ENCODE measurements at regions not wholly inside any gene's neighbourhood (a gene's known extent, or its start where the extent isn't known, plus 50 kb on each side); places are given as distances from the start of the nearest gene placed in this dataset.

DNA sequence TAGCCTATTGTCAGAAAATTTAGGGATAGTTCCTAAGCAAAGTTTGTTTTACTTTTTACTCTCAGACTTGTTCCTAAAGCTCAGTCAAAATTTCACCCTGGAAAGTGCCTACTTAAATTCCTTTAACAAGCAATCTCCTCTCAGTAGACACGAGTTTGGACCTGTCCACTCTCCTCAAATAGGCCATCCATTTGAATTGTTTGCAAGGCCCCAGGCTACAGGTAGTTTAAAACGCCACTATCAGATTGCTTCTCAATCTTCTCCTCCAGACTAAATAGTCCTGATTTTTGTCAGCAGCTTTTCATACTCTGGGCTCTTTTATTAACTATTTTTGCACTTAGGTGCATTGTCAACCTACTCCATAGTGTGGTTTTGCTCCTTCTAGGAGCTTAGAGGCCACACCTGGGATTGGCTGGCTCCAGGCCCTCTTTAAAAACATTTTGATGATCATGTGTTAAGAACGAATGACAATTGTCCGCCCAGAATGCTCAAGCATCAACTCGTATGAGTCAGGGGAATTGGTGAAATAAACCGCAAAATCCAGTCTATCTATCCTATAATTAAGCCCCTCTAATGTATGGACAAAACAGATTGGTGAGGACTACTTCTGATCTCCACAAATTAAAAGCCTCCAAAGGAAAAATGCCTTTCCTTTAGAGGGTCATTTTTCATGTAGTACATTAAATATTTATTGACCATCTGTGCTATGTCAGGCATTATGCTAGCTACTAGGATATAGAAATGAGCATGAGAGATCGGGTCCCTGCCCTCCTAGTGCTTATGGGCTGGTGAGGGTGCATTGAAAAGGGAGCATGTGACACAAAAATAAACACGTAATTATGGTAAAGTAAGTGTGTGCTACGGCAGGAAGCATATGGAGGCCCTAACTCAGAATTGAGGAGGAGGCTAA lies 333.8 kb upstream of the TNP1 start:
- DNase-seq (no peak), ATAC-seq (no peak)
- no peaks in the 10 kb centered on the region for H3K36me3 ChIP-seq
- peaks cover 0 to 44% (median 0%) of the 10 kb centered on the region in 7 donors for H3K27me3 ChIP-seq
- intact Hi-C loops (cut with DNase I): no loop called here
- H3K27ac ChIP-seq: no peak overlapping the region
- TF ChIP-seq, protein P1, sequence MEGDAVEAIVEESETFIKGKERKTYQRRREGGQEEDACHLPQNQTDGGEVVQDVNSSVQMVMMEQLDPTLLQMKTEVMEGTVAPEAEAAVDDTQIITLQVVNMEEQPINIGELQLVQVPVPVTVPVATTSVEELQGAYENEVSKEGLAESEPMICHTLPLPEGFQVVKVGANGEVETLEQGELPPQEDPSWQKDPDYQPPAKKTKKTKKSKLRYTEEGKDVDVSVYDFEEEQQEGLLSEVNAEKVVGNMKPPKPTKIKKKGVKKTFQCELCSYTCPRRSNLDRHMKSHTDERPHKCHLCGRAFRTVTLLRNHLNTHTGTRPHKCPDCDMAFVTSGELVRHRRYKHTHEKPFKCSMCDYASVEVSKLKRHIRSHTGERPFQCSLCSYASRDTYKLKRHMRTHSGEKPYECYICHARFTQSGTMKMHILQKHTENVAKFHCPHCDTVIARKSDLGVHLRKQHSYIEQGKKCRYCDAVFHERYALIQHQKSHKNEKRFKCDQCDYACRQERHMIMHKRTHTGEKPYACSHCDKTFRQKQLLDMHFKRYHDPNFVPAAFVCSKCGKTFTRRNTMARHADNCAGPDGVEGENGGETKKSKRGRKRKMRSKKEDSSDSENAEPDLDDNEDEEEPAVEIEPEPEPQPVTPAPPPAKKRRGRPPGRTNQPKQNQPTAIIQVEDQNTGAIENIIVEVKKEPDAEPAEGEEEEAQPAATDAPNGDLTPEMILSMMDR (IDR thresholded peaks at IDR 0.05): no peak
- H3K4me1 ChIP-seq: peaks cover 0 to 5% (median 0%) of the 10 kb centered on the region in 9 donors
- no peak overlapping the region for H3K4me3 ChIP-seq
- 93 to 95% methylated on average over 9 of the region's 9 CpGs for WGBS, 2 donors
- H3K9me3 ChIP-seq: peaks cover 0 to 14% (median 0%) of the 10 kb centered on the region in 11 donors

GRCh38 chr2:217192366-217192765 lies 332.5 kb upstream of the TNP1 start:
- Histone ChIP-seq H3K4me1 (peaks cover 0 to 6% (median 0%) of the 10 kb centered on the region in 9 donors), H3K27me3 (peaks cover 0 to 39% (median 0%) of the 10 kb centered on the region in 7 donors), H3K36me3 (no peaks in the 10 kb centered on the region), H3K27ac (no peak overlapping the region), H3K9me3 (peaks cover 0 to 13% (median 0%) of the 10 kb centered on the region in 11 donors), H3K4me3 (no peak overlapping the region)
- DNase-seq (no peak), ATAC-seq (no peak)
- 85 to 94% methylated on average over 2 of the region's 2 CpGs for WGBS, 2 donors
- intact Hi-C loops (cut with DNase I): no loop called here
- TF ChIP-seq, protein P1 (IDR thresholded peaks at IDR 0.05): no peak

DNA sequence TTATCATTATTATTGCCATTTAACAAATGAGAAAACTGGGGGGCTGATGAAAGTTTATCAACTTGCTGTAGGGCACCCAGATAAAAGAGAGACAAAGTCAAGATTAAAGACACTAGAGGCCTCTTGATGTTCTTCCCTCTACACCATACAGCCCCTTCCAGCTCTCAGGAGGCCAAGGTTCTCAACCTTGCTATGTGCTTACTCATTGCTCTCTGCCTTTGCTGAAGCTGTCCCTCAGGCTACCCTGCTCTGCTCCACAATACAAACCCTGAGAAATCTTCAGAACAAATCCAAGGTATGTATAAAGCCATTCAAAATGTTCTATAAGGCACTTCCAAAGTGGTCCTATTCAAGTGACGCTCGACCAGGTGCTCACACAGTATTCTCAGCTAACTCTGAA lies 329.9 kb upstream of the TNP1 start:
- ATAC-seq (no peak), DNase-seq (no peak)
- H3K4me3 ChIP-seq: no peak overlapping the region
- no peaks in the 10 kb centered on the region for H3K36me3 ChIP-seq
- H3K27ac ChIP-seq: no peak overlapping the region
- H3K9me3 ChIP-seq: no peaks in the 10 kb centered on the region
- WGBS, 2 donors: 97 to 98% methylated on average over 2 of the region's 2 CpGs
- intact Hi-C loops (cut with DNase I): loop anchor here in 1 of 10 donors (10.0 kb wide), 1 partner anchor 315 kb away; no protein-coding TSS in a partner anchor
- TF ChIP-seq, protein P1 (IDR thresholded peaks at IDR 0.05): no peak
- peaks cover 0 to 11% (median 3%) of the 10 kb centered on the region in 9 donors for H3K4me1 ChIP-seq
- peaks cover 0 to 38% (median 0%) of the 10 kb centered on the region in 7 donors for H3K27me3 ChIP-seq

GRCh38 chr2:217189131-217189530 lies 329.3 kb upstream of the TNP1 start:
- H3K27ac ChIP-seq: no peak overlapping the region
- H3K4me1 ChIP-seq: peaks cover 0 to 11% (median 3%) of the 10 kb centered on the region in 9 donors
- 94 to 96% methylated on average over 6 of the region's 6 CpGs for WGBS, 2 donors
- ATAC-seq: no peak
- H3K27me3 ChIP-seq: peaks cover 0 to 38% (median 0%) of the 10 kb centered on the region in 7 donors
- intact Hi-C loops (cut with DNase I): loop anchor here in 1 of 10 donors (10.0 kb wide), 1 partner anchor 316 kb away; no protein-coding TSS in a partner anchor
- H3K9me3 ChIP-seq: no peaks in the 10 kb centered on the region
- no peak overlapping the region for H3K4me3 ChIP-seq
- DNase-seq: no peak
- H3K36me3 ChIP-seq: no peaks in the 10 kb centered on the region
- TF ChIP-seq, protein P1 (IDR thresholded peaks at IDR 0.05): no peak
